Upper lobe of right lung (tissue), 1 donor: ENCODE measurements at regions not wholly inside any gene's neighbourhood (a gene's known extent, or its start where the extent isn't known, plus 50 kb on each side); places are given as distances from the start of the nearest gene placed in this dataset.

Experiments used
- ATAC-seq: fragments of 200-7000 bp; cut with Tn5 transposase; one replicate; pipeline ENCODE4 v1.9.1; 2020; ENCODE audit warnings: mild to moderate bottlenecking, moderate library complexity
- DNase-seq: peaks from one replicate; pipeline ENCODE4 v3.0.0-alpha.2; 2020
- H3K27ac ChIP-seq: fragments of 200-600 bp; one replicate; pipeline ENCODE4 v1.8.0; 2022
- H3K27me3 ChIP-seq: fragments of 200-600 bp; one replicate; pipeline ENCODE4 v1.8.0; 2022; ENCODE audit warnings: mild to moderate bottlenecking
- H3K36me3 ChIP-seq: fragments of 200-600 bp; one replicate; pipeline ENCODE4 v1.8.0; 2022
- H3K4me1 ChIP-seq: fragments of 200-600 bp; one replicate; pipeline ENCODE4 v1.8.0; 2022
- H3K4me3 ChIP-seq: fragments of 200-600 bp; one replicate; pipeline ENCODE4 v1.8.0; 2022; ENCODE audit warnings: mild to moderate bottlenecking
- H3K9me3 ChIP-seq: fragments of 200-600 bp; one replicate; pipeline ENCODE4 v1.8.0; 2022
- intact Hi-C: fragments of 100-400 bp; cut with DNase I; formaldehyde crosslinking; loops from one replicate; pipeline ENCODE4 v1.11.0; 2022
- TF ChIP-seq, protein P1 (sequence below): fragments of 200-600 bp; IDR thresholded peaks from one replicate; pipeline ENCODE4 v1.8.0; 2022; ENCODE audit warnings: antibody characterized with exemption
- donor health status: DM: no; HTN: yes; CAD: no; lungs with severe emphysema.

DNA sequence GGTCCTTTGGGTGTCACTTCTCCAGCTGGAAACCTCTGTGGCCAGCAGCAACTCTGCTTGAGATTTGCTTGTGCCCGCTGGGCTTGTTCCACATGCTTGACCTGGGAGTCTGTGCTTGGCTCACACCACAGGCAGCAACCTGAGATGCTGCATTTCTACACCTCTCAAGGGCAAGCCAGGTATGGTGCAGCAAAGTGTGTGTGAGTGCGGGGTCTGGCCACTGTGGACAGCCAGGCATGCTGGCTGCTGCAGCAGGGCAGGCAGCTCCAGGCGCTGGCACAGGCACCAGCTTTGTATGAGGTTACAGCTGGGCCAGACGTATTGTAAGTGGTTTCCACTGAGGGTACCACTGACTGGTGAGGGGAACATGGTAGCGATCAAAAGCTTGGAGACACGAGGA is 242.0 kb downstream of the PTGER3 start:
- Histone ChIP-seq H3K27me3 (no peaks in the 10 kb centered on the region), H3K4me1 (no peaks in the 10 kb centered on the region), H3K36me3 (no peaks in the 10 kb centered on the region), H3K27ac (no peak overlapping the region), H3K4me3 (no peak overlapping the region), H3K9me3 (no peaks in the 10 kb centered on the region)
- DNase-seq (no peak), ATAC-seq (peak; percentile 24)
- TF ChIP-seq, protein P1, sequence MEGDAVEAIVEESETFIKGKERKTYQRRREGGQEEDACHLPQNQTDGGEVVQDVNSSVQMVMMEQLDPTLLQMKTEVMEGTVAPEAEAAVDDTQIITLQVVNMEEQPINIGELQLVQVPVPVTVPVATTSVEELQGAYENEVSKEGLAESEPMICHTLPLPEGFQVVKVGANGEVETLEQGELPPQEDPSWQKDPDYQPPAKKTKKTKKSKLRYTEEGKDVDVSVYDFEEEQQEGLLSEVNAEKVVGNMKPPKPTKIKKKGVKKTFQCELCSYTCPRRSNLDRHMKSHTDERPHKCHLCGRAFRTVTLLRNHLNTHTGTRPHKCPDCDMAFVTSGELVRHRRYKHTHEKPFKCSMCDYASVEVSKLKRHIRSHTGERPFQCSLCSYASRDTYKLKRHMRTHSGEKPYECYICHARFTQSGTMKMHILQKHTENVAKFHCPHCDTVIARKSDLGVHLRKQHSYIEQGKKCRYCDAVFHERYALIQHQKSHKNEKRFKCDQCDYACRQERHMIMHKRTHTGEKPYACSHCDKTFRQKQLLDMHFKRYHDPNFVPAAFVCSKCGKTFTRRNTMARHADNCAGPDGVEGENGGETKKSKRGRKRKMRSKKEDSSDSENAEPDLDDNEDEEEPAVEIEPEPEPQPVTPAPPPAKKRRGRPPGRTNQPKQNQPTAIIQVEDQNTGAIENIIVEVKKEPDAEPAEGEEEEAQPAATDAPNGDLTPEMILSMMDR, result no peak
- intact Hi-C loops, result no loop called here

DNA sequence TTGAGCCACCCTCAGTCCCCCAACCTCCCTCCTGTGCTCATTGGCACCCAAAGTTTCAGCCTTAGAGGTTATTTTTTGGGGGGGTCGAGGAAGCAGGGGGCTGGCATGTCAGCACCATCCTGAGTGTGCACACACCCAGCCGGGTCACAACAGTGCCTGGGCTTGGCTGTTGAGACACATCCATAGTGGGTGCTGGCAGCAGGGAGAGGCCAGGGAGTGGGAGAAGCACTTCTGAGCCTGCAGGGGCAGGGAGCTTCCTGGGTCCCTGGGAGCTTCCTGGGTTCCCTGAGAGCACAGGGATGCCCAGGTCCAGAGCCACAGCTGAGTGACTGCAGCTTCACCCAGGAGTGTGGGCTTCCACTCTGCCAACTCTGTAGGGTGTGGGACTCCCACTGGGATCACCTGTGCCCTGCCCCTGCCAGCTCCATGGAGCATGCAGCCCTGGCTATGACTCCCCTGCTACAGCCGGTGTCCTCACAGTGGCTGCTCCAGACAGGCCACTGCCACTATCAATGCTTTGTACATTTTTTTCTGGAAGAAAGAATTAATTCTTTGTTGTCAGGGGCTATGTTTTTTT is 240.4 kb downstream of the PTGER3 start:
- no peak overlapping the region for H3K27ac ChIP-seq
- no peaks in the 10 kb centered on the region for H3K36me3 ChIP-seq
- no peaks in the 10 kb centered on the region for H3K9me3 ChIP-seq
- intact Hi-C loops, result no loop called here
- peak; percentile 25 for ATAC-seq
- DNase-seq, result no peak
- H3K4me3 ChIP-seq, result no peak overlapping the region
- TF ChIP-seq, protein P1, result no peak
- H3K27me3 ChIP-seq, result no peaks in the 10 kb centered on the region
- H3K4me1 ChIP-seq, result no peaks in the 10 kb centered on the region

DNA sequence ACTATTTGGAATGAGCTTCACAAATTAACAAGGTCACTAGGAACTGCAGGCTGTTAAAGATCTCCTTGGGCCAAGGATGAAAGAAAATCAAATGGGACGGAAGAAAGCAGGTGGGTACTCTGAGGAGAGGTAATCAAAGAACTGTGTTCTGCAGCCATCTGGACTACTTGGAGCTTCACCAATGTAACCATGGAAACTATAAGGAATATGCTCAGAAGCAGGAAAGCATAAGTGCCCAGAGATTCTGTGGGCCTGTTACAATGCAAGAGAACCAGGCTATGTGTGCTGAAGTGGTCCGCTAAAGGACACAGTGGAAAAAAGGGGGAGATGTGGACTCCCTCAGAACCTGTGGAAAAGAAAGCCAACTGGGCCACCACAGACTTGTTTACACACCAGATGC is 238.5 kb downstream of the PTGER3 start:
- H3K36me3 ChIP-seq, result no peaks in the 10 kb centered on the region
- no peaks in the 10 kb centered on the region for H3K27me3 ChIP-seq
- no peaks in the 10 kb centered on the region for H3K9me3 ChIP-seq
- no peaks in the 10 kb centered on the region for H3K4me1 ChIP-seq
- TF ChIP-seq, protein P1, result no peak
- ATAC-seq (no peak), DNase-seq (no peak)
- no peak overlapping the region for H3K27ac ChIP-seq
- no peak overlapping the region for H3K4me3 ChIP-seq
- intact Hi-C loops, result no loop called here

DNA sequence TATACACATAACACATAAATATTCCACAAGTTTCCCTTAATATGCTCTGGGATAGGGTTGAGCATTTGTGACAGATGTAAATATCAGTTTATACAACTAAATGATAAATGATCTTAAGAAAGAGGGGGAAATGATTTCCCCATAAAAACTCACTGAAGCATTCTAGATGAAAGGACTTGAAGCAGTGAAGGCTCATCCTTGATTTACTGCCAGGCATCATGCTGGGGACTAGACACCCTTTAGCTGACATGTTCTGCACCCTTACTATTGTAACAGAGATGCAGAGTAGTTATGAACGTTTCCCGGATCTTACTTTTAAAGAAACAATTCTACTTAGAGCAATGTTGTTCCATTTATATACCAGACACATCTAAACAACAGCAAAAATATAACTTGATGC is 235.8 kb downstream of the PTGER3 start:
- Histone ChIP-seq H3K27me3 (no peaks in the 10 kb centered on the region), H3K4me3 (no peak overlapping the region), H3K36me3 (no peaks in the 10 kb centered on the region), H3K4me1 (no peaks in the 10 kb centered on the region), H3K27ac (no peak overlapping the region), H3K9me3 (no peaks in the 10 kb centered on the region)
- no peak for DNase-seq
- ATAC-seq, result no peak
- intact Hi-C loops, result no loop called here
- TF ChIP-seq, protein P1, result no peak

DNA sequence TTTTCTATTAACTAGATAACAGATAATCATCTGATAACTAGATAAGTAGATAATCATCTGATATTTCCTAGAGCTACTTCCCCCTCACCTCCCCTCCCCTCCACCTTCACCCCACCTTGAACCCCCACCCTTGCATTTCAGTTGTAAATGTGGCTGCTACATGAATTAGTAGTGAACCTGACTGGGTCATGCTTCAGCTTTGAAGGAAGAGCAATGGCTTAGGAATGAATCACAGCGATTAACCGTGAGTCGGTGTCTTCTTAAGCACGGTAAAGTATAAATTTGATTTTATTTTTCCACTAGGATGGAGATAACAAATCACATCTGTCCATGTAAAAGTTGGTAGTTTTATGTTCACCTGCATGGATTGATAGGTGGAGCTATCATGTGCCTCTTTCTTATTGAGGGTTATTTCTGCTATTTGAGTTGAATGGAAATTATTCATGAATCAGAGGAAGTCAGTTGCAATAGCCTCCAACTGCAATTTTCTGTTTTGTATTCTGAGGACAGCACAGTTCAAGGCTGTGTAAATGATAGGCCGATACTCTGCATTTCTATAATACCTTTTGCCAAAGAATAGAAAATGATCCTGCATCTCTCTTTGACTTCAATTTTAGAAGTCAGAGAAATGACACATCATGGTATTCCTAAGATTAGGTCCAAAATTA is 235.0 kb downstream of the PTGER3 start:
- intact Hi-C loops, result no loop called here
- TF ChIP-seq, protein P1, result no peak
- no peak for ATAC-seq

More for the DNA sequence above, 235.0 kb downstream of the PTGER3 start:
- no peak overlapping the region for H3K4me3 ChIP-seq
- H3K27ac ChIP-seq, result no peak overlapping the region
- DNase-seq, result no peak
- no peaks in the 10 kb centered on the region for H3K9me3 ChIP-seq
- H3K4me1 ChIP-seq, result no peaks in the 10 kb centered on the region
- no peaks in the 10 kb centered on the region for H3K36me3 ChIP-seq
- H3K27me3 ChIP-seq, result no peaks in the 10 kb centered on the region
